ENCODE measurements at regions not wholly inside any gene's neighbourhood (a gene's known extent, or its start where the extent isn't known, plus 50 kb on each side); places are given as distances from the start of the nearest gene placed in this dataset.
A peak's percentile ranks its signal among the peaks of the same experiment; 100 is the strongest.

GRCh38 chr6:22883061-22883717 is 313.8 kb downstream of the HDGFL1 start:
- Histone ChIP-seq H3K27me3 (ENCODE audit: insufficient read depth, low read length) (no peaks in the 10 kb centered on the region), H3K56ac (ENCODE audit: insufficient read length, low read depth, low read length) (no peak overlapping the region), H3T11ph (ENCODE audit: low read length) (no peak overlapping the region), H3K23me2 (ENCODE audit: insufficient read length, low read depth, low read length, poor library complexity, severe bottlenecking) (no peaks in the 10 kb centered on the region), H3K9ac (ENCODE audit: extremely low read depth, insufficient read length, low read length) (no peak overlapping the region), H3K79me2 (ENCODE audit: insufficient read depth, low read length) (no peaks in the 10 kb centered on the region), H4K20me1 (ENCODE audit: control insufficient read depth, insufficient read depth, insufficient read length) (no peaks in the 10 kb centered on the region), H3K79me1 (ENCODE audit: insufficient read depth, low read depth, low read length, poor library complexity, severe bottlenecking) (no peaks in the 10 kb centered on the region), H2BK5ac (ENCODE audit: insufficient read length, low read length) (no peak overlapping the region), H2AK5ac (ENCODE audit: insufficient read length, low read length) (no peak overlapping the region), H3K14ac (ENCODE audit: insufficient read depth, low read length) (no peak overlapping the region), H3K27ac (ENCODE audit: insufficient read length, low read depth, low read length) (no peak overlapping the region), H4K8ac (replicated peaks; ENCODE audit: insufficient read length, low read depth, low read length) (no peak overlapping the region), H2AFZ (ENCODE audit: low read length) (no peak overlapping the region), H3K4me1 (ENCODE audit: insufficient read depth, low read length) (peaks cover 2% of the 10 kb centered on the region; the same call in 1 of the 2 replicates), H3K4me2 (ENCODE audit: insufficient read depth, insufficient read length, low read length) (no peak overlapping the region), H3K9me3 (ENCODE audit: control insufficient read depth, low read depth, low read length) (no peaks in the 10 kb centered on the region), H3K4ac (ENCODE audit: low read depth, low read length) (no peak overlapping the region), H3K23ac (ENCODE audit: insufficient read length, low read depth, low read length) (no peak overlapping the region), H3K18ac (ENCODE audit: insufficient read length, low read depth, low read length) (no peak overlapping the region), H2BK20ac (ENCODE audit: low read depth, low read length, poor library complexity, severe bottlenecking) (no peak overlapping the region), H4K91ac (ENCODE audit: insufficient read length, low read depth, low read length) (no peak overlapping the region), H2BK15ac (ENCODE audit: low read depth, low read length) (no peak overlapping the region), H4K5ac (ENCODE audit: insufficient read length, low read depth, low read length) (no peak overlapping the region), H2BK12ac (ENCODE audit: insufficient read length, low read depth, low read length) (no peak overlapping the region), H2BK120ac (ENCODE audit: low read depth, low read length, poor library complexity, severe bottlenecking) (no peak overlapping the region)
- H3K27ac Mint-ChIP-seq, result peak overlapping the region in 2 of 3 experiments; percentile 16 to 66; a peak in 1 of 7 replicates
- no peak for TF ChIP-seq CTCF (conservative IDR thresholded peaks at IDR 0.05)
- no CpG with 5 or more reads among the region's 7 CpGs for WGBS (ENCODE audit: extremely low coverage, insufficient read length, low lambda C conversion rate)
- DNase-seq, result no peak
- no peaks in the 10 kb centered on the region for H3K27me3 Mint-ChIP-seq (ENCODE audit: low read depth)
- H3K4me3 Mint-ChIP-seq, result no peak overlapping the region
- H3K9me3 Mint-ChIP-seq, result peaks cover 0 to 2% of the 10 kb centered on the region in 2 experiments; a peak in 2 of 5 replicates
- H3K36me3 Mint-ChIP-seq (ENCODE audit: insufficient read depth in 1 of 3, low read depth in 3 of 3), result peaks cover 0 to 3% (median 2%) of the 10 kb centered on the region in 3 experiments; a peak in 3 of 7 replicates
- peaks cover 33 to 47% of the 10 kb centered on the region in 2 experiments for H3K4me1 Mint-ChIP-seq
